Right lobe of liver (tissue), 6 donors: ENCODE measurements at regions not wholly inside any gene's neighbourhood (a gene's known extent, or its start where the extent isn't known, plus 50 kb on each side); places are given as distances from the start of the nearest gene placed in this dataset.

ENCODE experiments used
- ATAC-seq, 4 donors: fragments of 200-7000 bp; cut with Tn5 transposase; one replicate each; pipeline ENCODE4 v1.9.1; 2020; ENCODE audit warnings: mild to moderate bottlenecking in 4 of 4, moderate library complexity in 4 of 4
- DNase-seq, 3 donors: peaks; one replicate each; pipeline ENCODE4 v3.0.0-alpha.2; 2020
- H3K27ac ChIP-seq, 3 donors: fragments of 200-600 bp; one replicate each; pipeline ENCODE4 v1.8.0; 2022
- H3K27me3 ChIP-seq, 2 donors: fragments of 200-600 bp; one replicate each; pipeline ENCODE4 v1.8.0; 2022
- H3K36me3 ChIP-seq, 4 donors: fragments of 200-600 bp; sonication (generic) in 1 of 4; one replicate each; pipeline versions ENCODE4 v1.5.1 to v1.8.0; 2017 to 2022; ENCODE audit warnings: control low read depth in 1 of 4
- H3K4me1 ChIP-seq, 4 donors: fragments of 200-600 bp; sonication (generic) in 1 of 4; one replicate each; pipeline versions ENCODE4 v1.5.1 to v1.8.0; 2017 to 2022; ENCODE audit warnings: control low read depth in 1 of 4
- H3K4me3 ChIP-seq, 3 donors: fragments of 200-600 bp; one replicate each; pipeline ENCODE4 v1.8.0; 2022
- H3K9me3 ChIP-seq, 4 donors: fragments of 200-600 bp; sonication (generic) in 1 of 4; one replicate each; pipeline versions ENCODE4 v1.5.1 to v1.8.0; 2017 to 2022; ENCODE audit warnings: control low read depth in 1 of 4
- CTCF ChIP-seq, 4 donors: fragments of 200-600 bp in 3 of 4; fragments of 450-650 bp in 1 of 4; IDR thresholded peaks; one replicate each; pipeline versions ENCODE4 v1.5.1 to v1.8.0; 2016 to 2022; ENCODE audit warnings: antibody characterized with exemption in 4 of 4, mild to moderate bottlenecking in 2 of 4
- POLR2A ChIP-seq: fragments of 450-650 bp; IDR thresholded peaks from one replicate; pipeline ENCODE4 v1.6.1; 2017; ENCODE audit warnings: antibody characterized with exemption, mild to moderate bottlenecking
- WGBS: methylation state at CpG from one replicate; pipeline ENCODE4 v1.1.6; 2018; ENCODE audit warnings: low coverage, low lambda C conversion rate; ENCODE audit not compliant: insufficient coverage; ENCODE audit errors: missing lambda C conversion rate; 5-methylcytosine and 5-hydroxymethylcytosine counted together
- intact Hi-C, 2 donors: fragments of 100-400 bp; cut with DNase I; formaldehyde crosslinking; loops; one replicate each; pipeline versions ENCODE4 v1.11.2 to v1.14.1; 2022
- donor health status: DM: no; HTN: yes; CAD: no.
- donor health status: DM: no; HTN: no; CAD: no.
- donor health status: DM: no; HTN: no; CAD: no.
- donor health status: DM: no; HTN: yes; CAD: no.
- donor health status: DM: no; HTN: yes; CAD: no.

GRCh38 chr20:12699374-12700228 lies 309.2 kb upstream of the SPTLC3 start:
- WGBS: 31% methylated on average over 5 of the region's 5 CpGs
- TF ChIP-seq CTCF (IDR thresholded peaks at IDR 0.05): no peak
- Histone ChIP-seq H3K4me1 (no peaks in the 10 kb centered on the region), H3K36me3 (no peaks in the 10 kb centered on the region), H3K4me3 (no peak overlapping the region), H3K27me3 (no peaks in the 10 kb centered on the region), H3K27ac (no peak overlapping the region), H3K9me3 (no peaks in the 10 kb centered on the region)
- intact Hi-C loops: no loop called here
- DNase-seq: no peak
- no peak for ATAC-seq

- 67% methylated on average over 9 of the region's 9 CpGs for WGBS
- intact Hi-C loops: no loop called here
- Histone ChIP-seq H3K27ac (no peak overlapping the region), H3K27me3 (no peaks in the 10 kb centered on the region), H3K9me3 (no peaks in the 10 kb centered on the region), H3K4me3 (no peak overlapping the region), H3K4me1 (no peaks in the 10 kb centered on the region), H3K36me3 (no peaks in the 10 kb centered on the region)
- DNase-seq: no peak
- no peak for ATAC-seq
- TF ChIP-seq CTCF (IDR thresholded peaks at IDR 0.05): no peak
- TF ChIP-seq POLR2A: no peak
Observed at GRCh38 chr20:12700701-12701100, 308.1 kb upstream of the SPTLC3 start.

- H3K27ac ChIP-seq: no peak overlapping the region
- 63% methylated on average over 1 of the region's 1 CpG for WGBS
- no peaks in the 10 kb centered on the region for H3K4me1 ChIP-seq
- no peak overlapping the region for H3K4me3 ChIP-seq
- no peaks in the 10 kb centered on the region for H3K9me3 ChIP-seq
- H3K27me3 ChIP-seq: no peaks in the 10 kb centered on the region
- TF ChIP-seq POLR2A (no peak), CTCF (IDR thresholded peaks at IDR 0.05) (no peak)
- no peaks in the 10 kb centered on the region for H3K36me3 ChIP-seq
- ATAC-seq (no peak), DNase-seq (no peak)
- intact Hi-C loops: no loop called here
Observed at GRCh38 chr20:12702312-12702711, 306.5 kb upstream of the SPTLC3 start.

GRCh38 chr20:12715371-12715770 lies 293.4 kb upstream of the SPTLC3 start:
- H3K27ac ChIP-seq: no peak overlapping the region
- no peak overlapping the region for H3K4me3 ChIP-seq
- 30% methylated on average over 2 of the region's 2 CpGs for WGBS
- no peaks in the 10 kb centered on the region for H3K4me1 ChIP-seq
- H3K36me3 ChIP-seq: no peaks in the 10 kb centered on the region
- TF ChIP-seq POLR2A: no peak
- no peak for TF ChIP-seq CTCF (IDR thresholded peaks at IDR 0.05)
- H3K27me3 ChIP-seq: no peaks in the 10 kb centered on the region
- DNase-seq (no peak), ATAC-seq (no peak)
- intact Hi-C loops: no loop called here
- H3K9me3 ChIP-seq: no peaks in the 10 kb centered on the region
